Thyroid gland (tissue), 4 donors: ENCODE measurements at regions not wholly inside any gene's neighbourhood (a gene's known extent, or its start where the extent isn't known, plus 50 kb on each side); places are given as distances from the start of the nearest gene placed in this dataset.

Source experiments
- POLR2A ChIP-seq, 2 donors: fragments of 450-650 bp; IDR thresholded peaks; one replicate each; pipeline ENCODE4 v1.6.1; 2017; ENCODE audit warnings: antibody characterized with exemption in 2 of 2, mild to moderate bottlenecking in 2 of 2, moderate library complexity in 1 of 2
- TF ChIP-seq, protein P1 (sequence below), 6 experiments: fragments of 200-600 bp in 3 of 6; fragments of 450-650 bp in 3 of 6; sonication (generic) in 3 of 6; IDR thresholded peaks; one replicate each; pipeline ENCODE4 v1.5.1; 2016 to 2019; ENCODE audit warnings: antibody characterized with exemption in 6 of 6, mild to moderate bottlenecking in 2 of 6, inconsistent platforms in 1 of 6, moderate library complexity in 1 of 6

DNA sequence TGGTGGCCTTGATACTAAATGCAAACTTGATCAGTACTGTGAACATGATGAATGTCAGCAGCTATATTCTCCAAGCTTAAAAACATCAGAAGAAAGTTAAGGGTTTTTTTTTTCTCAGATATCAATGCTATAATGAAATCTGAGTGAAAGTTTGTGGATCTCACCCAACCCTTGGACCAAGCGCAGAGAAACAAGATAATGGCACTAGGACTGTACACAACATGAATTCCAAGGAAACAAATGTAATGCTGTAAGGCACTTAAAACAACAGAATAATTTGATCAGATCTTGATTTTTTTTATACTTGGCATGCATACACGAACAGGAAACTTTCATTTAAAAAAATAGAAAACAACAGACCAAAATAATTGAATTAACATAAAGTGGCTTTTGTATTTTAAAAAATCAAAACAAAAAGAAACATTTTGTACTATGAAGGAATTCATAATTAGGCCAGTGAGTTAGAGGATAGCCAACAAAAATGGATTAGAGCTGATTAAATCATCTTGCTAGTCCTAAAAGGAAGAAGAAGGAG lies 1154.0 kb upstream of the EYS start:
- TF ChIP-seq, protein P1, sequence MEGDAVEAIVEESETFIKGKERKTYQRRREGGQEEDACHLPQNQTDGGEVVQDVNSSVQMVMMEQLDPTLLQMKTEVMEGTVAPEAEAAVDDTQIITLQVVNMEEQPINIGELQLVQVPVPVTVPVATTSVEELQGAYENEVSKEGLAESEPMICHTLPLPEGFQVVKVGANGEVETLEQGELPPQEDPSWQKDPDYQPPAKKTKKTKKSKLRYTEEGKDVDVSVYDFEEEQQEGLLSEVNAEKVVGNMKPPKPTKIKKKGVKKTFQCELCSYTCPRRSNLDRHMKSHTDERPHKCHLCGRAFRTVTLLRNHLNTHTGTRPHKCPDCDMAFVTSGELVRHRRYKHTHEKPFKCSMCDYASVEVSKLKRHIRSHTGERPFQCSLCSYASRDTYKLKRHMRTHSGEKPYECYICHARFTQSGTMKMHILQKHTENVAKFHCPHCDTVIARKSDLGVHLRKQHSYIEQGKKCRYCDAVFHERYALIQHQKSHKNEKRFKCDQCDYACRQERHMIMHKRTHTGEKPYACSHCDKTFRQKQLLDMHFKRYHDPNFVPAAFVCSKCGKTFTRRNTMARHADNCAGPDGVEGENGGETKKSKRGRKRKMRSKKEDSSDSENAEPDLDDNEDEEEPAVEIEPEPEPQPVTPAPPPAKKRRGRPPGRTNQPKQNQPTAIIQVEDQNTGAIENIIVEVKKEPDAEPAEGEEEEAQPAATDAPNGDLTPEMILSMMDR (IDR thresholded peaks at IDR 0.05): no peak
- TF ChIP-seq POLR2A (IDR thresholded peaks at IDR 0.05): no peak
